GM12878 (cell line): ENCODE measurements at regions not wholly inside any gene's neighbourhood (a gene's known extent, or its start where the extent isn't known, plus 50 kb on each side); places are given as distances from the start of the nearest gene placed in this dataset.

Experiments
- ATAC-seq: fragments of 200-7000 bp; cut with Tn5 transposase; 3 replicates; pipeline ENCODE4 v1.9.1; 2020; ENCODE audit warnings: mild to moderate bottlenecking, moderate library complexity
- BruUV-seq: library from RNA; stranded (reverse); fragments of 400-500 nt; replicated peaks from 2 replicates; lab custom pipeline; 2021; lab: Mats Ljungman, UMichigan
- CTCF ChIA-PET: fragments of 300-600 bp; sonication (Branson Sonifier 250); formaldehyde crosslinking; extraction: SDS; loops from one replicate; lab custom pipeline; 2021; ENCODE audit warnings: inconsistent platforms; lab: Yijun Ruan, JAX
- POLR2A ChIA-PET: fragments of 350-600 bp; formaldehyde crosslinking; extraction: SDS; loops from one replicate; lab custom pipeline; 2021; ENCODE audit warnings: inconsistent platforms; lab: Charles Lee
- RAD21 ChIA-PET: fragments of 300-600 bp; sonication (Branson Sonifier 250); formaldehyde crosslinking; loops from one replicate; lab custom pipeline; 2023; ENCODE audit warnings: antibody characterized with exemption; ENCODE audit not compliant: unreplicated experiment; lab: Charles Lee
- SMC1A ChIA-PET: fragments of 300-600 bp; sonication (Branson Sonifier 250); formaldehyde crosslinking; loops from one replicate; lab custom pipeline; 2023; ENCODE audit not compliant: unreplicated experiment, uncharacterized antibody; lab: Charles Lee
- DNase-seq: peaks from one replicate; pipeline ENCODE4 v3.0.0-alpha.2; 2011; ENCODE audit warnings: low read depth, low spot score
- FAIRE-seq: peaks from 3 replicates; lab custom pipeline; 2011; peaks lifted over from hg19 to GRCh38; lab: Jason Lieb, UNC
- H2AFZ ChIP-seq: 2 replicates; pipeline ENCODE4 v1.6.0; 2011; ENCODE audit warnings: low read depth, low read length, control low read depth; ENCODE audit not compliant: control insufficient read depth
- H3K27ac ChIP-seq: 2 replicates; pipeline ENCODE4 v1.5.1; 2011; ENCODE audit warnings: control low read depth; ENCODE audit not compliant: control insufficient read depth, insufficient read depth
- H3K27me3 ChIP-seq, 2 experiments: replicated peaks in 1 of 2; 2 replicates each; pipeline versions ENCODE4 v1.6.0 to v1.6.1; 2011; ENCODE audit warnings: low read length in 1 of 2; ENCODE audit not compliant: control insufficient read depth in 2 of 2, insufficient read depth in 2 of 2
- H3K36me3 ChIP-seq, 2 experiments: 2 replicates each; pipeline ENCODE4 v1.5.1; 2011; ENCODE audit warnings: low read length in 1 of 2; ENCODE audit not compliant: control insufficient read depth in 2 of 2, insufficient read depth in 2 of 2
- H3K4me1 ChIP-seq: 2 replicates; pipeline ENCODE4 v1.6.1; 2011; ENCODE audit warnings: mild to moderate bottlenecking, low read length, moderate library complexity, mixed read lengths; ENCODE audit not compliant: control insufficient read depth, insufficient read depth
- H3K4me2 ChIP-seq: 2 replicates; pipeline ENCODE4 v1.6.0; 2011; ENCODE audit warnings: control low read depth; ENCODE audit not compliant: control insufficient read depth, insufficient read depth
- H3K4me3 ChIP-seq: fragments of 200-600 bp; sonication (generic); 2 replicates; pipeline ENCODE4 v1.5.1; 2016
- H3K79me2 ChIP-seq: 2 replicates; pipeline ENCODE4 v1.6.0; 2011; ENCODE audit warnings: low read length; ENCODE audit not compliant: control insufficient read depth, insufficient read depth
- H3K9ac ChIP-seq: 2 replicates; pipeline ENCODE4 v1.8.0; 2011; ENCODE audit warnings: low read length, control low read depth, mixed read lengths; ENCODE audit not compliant: control insufficient read depth, insufficient read depth
- H3K9me3 ChIP-seq: replicated peaks from 3 replicates; pipeline ENCODE4 v1.5.1; 2011; ENCODE audit warnings: mild to moderate bottlenecking, low read length; ENCODE audit not compliant: control insufficient read depth, insufficient read depth
- H4K20me1 ChIP-seq: 2 replicates; pipeline ENCODE4 v1.6.0; 2011; ENCODE audit not compliant: control insufficient read depth, insufficient read depth
- MYB ChIP-seq: fragments of 150-350 bp; IDR thresholded peaks from 2 replicates; pipeline ENCODE4 v1.6.1; 2014; ENCODE audit warnings: mild to moderate bottlenecking, low read depth, low read length, borderline replicate concordance
- SMAD5 ChIP-seq: IDR thresholded peaks from 2 replicates; pipeline ENCODE4 v1.6.1; 2016; ENCODE audit warnings: antibody characterized with exemption, low read depth
- SRF ChIP-seq, 2 experiments: IDR thresholded peaks; 2 replicates each; pipeline ENCODE4 v1.6.1; 2011; ENCODE audit warnings: low read depth in 2 of 2, low read length in 2 of 2, mild to moderate bottlenecking in 1 of 2, moderate library complexity in 1 of 2
- WGBS: methylation state at CpG from one replicate; pipeline ENCODE4 v1.1.6; 2016; ENCODE audit warnings: low lambda C conversion rate; ENCODE audit not compliant: insufficient replicate concordance, insufficient coverage; ENCODE audit errors: missing lambda C conversion rate; 5-methylcytosine and 5-hydroxymethylcytosine counted together
- in situ Hi-C: fragments of 300-500 bp; cut with MboI; formaldehyde crosslinking; loops from 9 replicates; pipeline ENCODE4 v1.14.3; 2018; ENCODE audit warnings: mixed read lengths
- intact Hi-C: fragments of 100-400 bp; cut with micrococcal nuclease; formaldehyde crosslinking; loops from one replicate; pipeline ENCODE4 v1.14.2; 2022; ENCODE audit not compliant: unreplicated experiment

DNA sequence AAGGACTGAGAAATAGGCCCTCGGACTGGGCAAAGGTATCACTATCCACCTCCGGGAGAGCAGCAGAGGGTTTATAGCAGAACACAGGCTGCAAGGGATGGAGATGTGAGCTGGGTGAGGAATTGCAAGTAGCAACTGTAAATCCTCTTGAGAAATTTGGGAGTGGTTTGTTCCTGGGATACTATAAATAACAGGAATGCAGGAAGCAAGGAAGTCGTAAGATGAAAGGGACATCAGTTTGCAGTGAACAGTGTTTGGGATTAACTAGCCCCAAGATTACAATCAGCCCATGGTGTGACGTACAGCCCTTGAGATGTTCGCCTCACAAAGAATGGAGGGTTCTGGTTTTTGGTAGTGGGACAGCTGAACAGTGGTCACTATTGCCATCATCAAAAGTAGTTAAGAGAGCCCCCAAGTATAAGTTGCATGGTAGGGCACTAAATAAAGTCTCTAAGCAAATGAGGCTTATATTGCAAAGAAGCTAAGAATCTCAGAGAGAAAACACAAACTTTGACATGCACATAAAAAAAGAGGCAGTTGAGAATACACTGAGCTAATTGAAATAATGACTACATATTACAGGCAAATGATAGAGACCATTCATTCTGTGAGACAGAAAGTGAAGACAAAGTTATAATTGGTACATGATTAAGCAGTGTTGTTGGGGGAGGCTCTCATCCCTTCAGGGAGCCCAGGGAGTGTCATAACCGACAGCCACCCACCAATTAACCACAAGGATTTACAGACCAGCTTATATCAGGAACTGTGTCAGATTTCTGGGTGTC, 362.5 kb upstream of the ACVR2A start:
- intact Hi-C loops: no loop called here
- no peaks in the 10 kb centered on the region for H3K27me3 ChIP-seq
- DNase-seq (no peak), FAIRE-seq (no peak)
- no peak overlapping the region for H3K27ac ChIP-seq
- ChIA-PET SMC1A (interaction anchor here (1.4 kb wide), 1 partner anchor 12 kb away, joined by 4 read pairs; no protein-coding TSS in a partner anchor), POLR2A (no interaction called here)
- H2AFZ ChIP-seq: no peak overlapping the region
- no peaks in the 10 kb centered on the region for H3K9me3 ChIP-seq
- no peaks in the 10 kb centered on the region for H3K36me3 ChIP-seq
- no peaks in the 10 kb centered on the region for H3K4me1 ChIP-seq
- TF ChIP-seq SRF (IDR thresholded peaks at IDR 0.05; ENCODE audit: low read depth in 2 of 2, low read length in 2 of 2): no peak
- no peak for TF ChIP-seq SMAD5
- TF ChIP-seq, all 136 proteins: peak for 0
- H3K79me2 ChIP-seq: no peaks in the 10 kb centered on the region
- H3K4me3 ChIP-seq: no peak overlapping the region
- no TSS peak for BruUV-seq
- in situ Hi-C loops: no loop called here
- H4K20me1 ChIP-seq: no peaks in the 10 kb centered on the region
- ATAC-seq: peak; percentile 27; the same call in 1 of the 3 replicates
- ChIA-PET RAD21 (no interaction called here), CTCF (interaction anchor here (0.6 to 2.1 kb wide), 4 partner anchors 10 to 894 kb away, joined by 3 to 6 read pairs (median 4); no protein-coding TSS in a partner anchor)
- 28% methylated on average over 6 of the region's 6 CpGs for WGBS
- H3K9ac ChIP-seq: no peak overlapping the region
- H3K4me2 ChIP-seq: no peak overlapping the region

DNA sequence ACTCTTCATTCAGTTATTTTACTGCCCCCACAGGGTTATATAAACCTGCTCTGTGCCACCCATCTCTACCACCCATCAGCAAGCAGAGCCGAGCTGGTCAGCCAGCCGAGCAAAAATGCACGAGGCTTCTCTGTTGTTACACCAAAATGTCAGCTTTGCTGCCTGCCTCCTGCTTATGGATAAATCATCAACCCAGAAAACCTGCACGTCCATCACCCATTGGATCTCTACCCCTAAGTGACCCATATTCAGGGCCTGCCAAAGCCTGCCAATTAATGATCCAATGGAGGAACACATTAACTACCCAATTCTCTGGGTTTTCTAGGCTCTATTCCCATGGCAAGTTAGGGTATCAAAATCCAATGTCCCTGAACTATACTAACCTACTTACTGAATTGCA, 365.5 kb upstream of the ACVR2A start:
- Histone ChIP-seq H3K4me2 (no peak overlapping the region), H4K20me1 (no peaks in the 10 kb centered on the region), H3K27ac (no peak overlapping the region), H3K27me3 (no peaks in the 10 kb centered on the region), H3K9me3 (no peaks in the 10 kb centered on the region), H3K79me2 (no peaks in the 10 kb centered on the region), H3K36me3 (no peaks in the 10 kb centered on the region), H2AFZ (no peak overlapping the region), H3K4me3 (no peak overlapping the region), H3K9ac (no peak overlapping the region), H3K4me1 (no peaks in the 10 kb centered on the region)
- FAIRE-seq: no peak
- ChIA-PET POLR2A (no interaction called here), CTCF (interaction anchor here (0.6 to 1.1 kb wide), 2 partner anchors 15 to 18 kb away, joined by 3 read pairs; no protein-coding TSS in a partner anchor), RAD21 (no interaction called here), SMC1A (interaction anchor here (1.1 kb wide), 1 partner anchor 11 kb away, joined by 3 read pairs; no protein-coding TSS in a partner anchor)
- in situ Hi-C loops (no loop called here), intact Hi-C loops (no loop called here)
- no peak for TF ChIP-seq MYB
- WGBS: 38% methylated on average over 4 of the region's 4 CpGs
- DNase-seq: no peak
- ATAC-seq: no peak
- no TSS peak for BruUV-seq
